Adrenal gland (tissue), 9 donors: ENCODE measurements at regions not wholly inside any gene's neighbourhood (a gene's known extent, or its start where the extent isn't known, plus 50 kb on each side); places are given as distances from the start of the nearest gene placed in this dataset.

Experiments
- DNase-seq, 7 donors: peaks; one replicate each; pipeline ENCODE4 v3.0.0-alpha.2; 2019 to 2020
- H3K27ac ChIP-seq, 5 donors: fragments of 200-600 bp; sonication (generic) in 4 of 5; 1 replicate in 3 of 5; 2 replicates in 2 of 5; pipeline versions ENCODE4 v1.5.1 to v1.8.0; 2016 to 2020; ENCODE audit warnings: mild to moderate bottlenecking in 1 of 5
- H3K27me3 ChIP-seq: fragments of 200-600 bp; 2 replicates; pipeline ENCODE4 v1.8.0; 2021
- H3K36me3 ChIP-seq, 2 donors: fragments of 200-600 bp; replicated peaks in 1 of 2; 1 replicate in 1 of 2; 2 replicates in 1 of 2; pipeline versions ENCODE4 v1.5.1 to v1.8.0; 2018 to 2022
- H3K4me1 ChIP-seq, 2 donors: fragments of 200-600 bp; replicated peaks in 1 of 2; 1 replicate in 1 of 2; 2 replicates in 1 of 2; pipeline versions ENCODE4 v1.5.1 to v1.8.0; 2018 to 2021
- H3K4me3 ChIP-seq, 4 donors: fragments of 200-600 bp; sonication (generic) in 3 of 4; one replicate each; pipeline ENCODE4 v1.5.1; 2016 to 2018
- H3K9me3 ChIP-seq, 3 donors: fragments of 200-600 bp; sonication (generic) in 1 of 3; replicated peaks in 1 of 3; 1 replicate in 2 of 3; 2 replicates in 1 of 3; pipeline versions ENCODE4 v1.5.1 to v1.8.0; 2016 to 2021
- POLR2A ChIP-seq, 2 donors: fragments of 450-650 bp; IDR thresholded peaks; one replicate each; pipeline ENCODE4 v1.6.1; 2017; ENCODE audit warnings: antibody characterized with exemption in 2 of 2, mild to moderate bottlenecking in 2 of 2, moderate library complexity in 1 of 2
- WGBS, 4 donors: extraction: QIAGEN DNeasy Blood & Tissue Kit in 2 of 4; methylation state at CpG; one replicate each; pipeline versions ENCODE4 v1.1.5 to v1.1.7; 2013 to 2017; 5-methylcytosine and 5-hydroxymethylcytosine counted together
- intact Hi-C, 2 donors: fragments of 100-400 bp; cut with DNase I; formaldehyde crosslinking; loops; one replicate each; pipeline versions ENCODE4 v1.14.1 to v1.15.0; 2022 to 2023
- TF ChIP-seq, protein P1 (sequence below), 6 experiments: fragments of 450-650 bp in 4 of 6; fragments of 200-600 bp in 2 of 6; sonication (generic) in 1 of 6; IDR thresholded peaks; 1 replicate in 5 of 6; 2 replicates in 1 of 6; pipeline versions ENCODE4 v1.5.1 to v1.8.0; 2016 to 2021; ENCODE audit warnings: antibody characterized with exemption in 6 of 6, mild to moderate bottlenecking in 2 of 6, moderate library complexity in 1 of 6
- donor health status: healthy with polysubstance abuse.
- donor health status: Bipolar disorder and iron deficiency.
- donor health status: DM: yes; HTN: yes; CAD: no.
- donor health status: DM: no; HTN: no; CAD: no.
- donor health status: DM: no; HTN: no; CAD: no.

DNA sequence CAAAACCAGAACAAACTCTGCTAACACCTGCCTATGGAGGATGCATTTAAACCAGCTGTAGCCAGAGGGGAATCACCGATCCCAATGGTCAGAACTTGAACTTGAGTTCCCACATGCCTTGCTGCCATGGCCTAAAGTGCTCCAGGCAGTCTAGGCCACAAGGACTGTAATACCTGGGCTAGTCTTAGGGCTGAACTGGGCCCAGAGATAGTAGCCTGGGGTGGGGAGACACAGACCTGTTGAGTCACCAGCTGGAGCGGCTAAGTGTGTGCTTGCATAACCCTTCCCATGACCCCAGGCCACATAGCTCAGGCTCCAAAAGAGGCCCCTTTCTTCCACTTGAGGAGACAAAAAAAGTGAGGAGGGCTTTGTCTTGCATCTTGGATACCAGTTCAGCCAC is 515.0 kb upstream of the DDX18 start:
- no peak for DNase-seq
- intact Hi-C loops: no loop called here
- 91 to 100% (median 97%) methylated on average over 1 to 2 of the region's 2 CpGs for WGBS, 4 donors

DNA sequence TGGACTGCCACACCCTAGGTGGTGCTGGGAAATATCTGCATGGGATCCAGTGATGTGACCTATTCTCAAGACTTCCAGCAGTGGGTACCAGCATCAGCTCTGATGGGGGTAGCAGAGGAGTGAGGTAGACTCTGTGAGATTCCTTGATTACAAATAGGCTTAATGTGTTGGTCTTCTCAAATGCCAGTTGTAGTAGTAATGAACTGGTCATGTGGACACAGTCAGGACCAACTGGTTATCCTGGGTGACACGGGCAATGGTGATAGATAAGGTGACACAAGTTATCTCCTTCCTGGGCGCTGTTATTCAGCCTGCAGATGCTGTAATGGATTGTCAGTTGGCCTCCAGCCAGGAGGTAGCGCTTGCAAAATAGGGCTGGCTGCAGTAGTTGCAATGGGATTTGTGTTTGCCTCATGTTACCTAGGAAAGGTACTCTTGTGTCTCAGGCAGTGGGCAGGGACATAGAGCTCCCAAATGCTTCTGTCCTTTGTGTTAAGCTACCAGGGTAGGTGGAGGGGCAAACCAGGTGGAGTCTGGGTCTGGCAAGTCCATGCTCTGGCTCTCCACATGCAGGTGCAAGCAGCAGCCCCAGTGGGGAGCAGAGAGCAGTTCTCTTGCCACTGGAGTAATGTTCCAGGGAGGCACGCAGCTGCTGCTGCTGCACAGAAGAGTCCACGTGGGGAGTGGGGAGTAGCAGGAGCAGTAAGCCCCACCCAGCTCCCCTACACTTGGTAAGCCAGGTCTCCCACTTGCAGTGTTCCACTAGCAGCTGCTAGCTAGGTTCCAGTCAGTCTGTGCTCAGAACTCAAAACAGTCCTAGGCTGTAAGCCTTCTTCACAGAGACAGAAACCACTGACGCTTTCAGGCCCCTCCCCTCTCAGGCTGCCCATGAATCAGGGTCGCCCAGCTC is 505.4 kb upstream of the DDX18 start:
- no peak for DNase-seq
- H3K9me3 ChIP-seq: no peaks in the 10 kb centered on the region
- intact Hi-C loops: no loop called here
- TF ChIP-seq POLR2A (IDR thresholded peaks at IDR 0.05): no peak
- TF ChIP-seq, protein P1, sequence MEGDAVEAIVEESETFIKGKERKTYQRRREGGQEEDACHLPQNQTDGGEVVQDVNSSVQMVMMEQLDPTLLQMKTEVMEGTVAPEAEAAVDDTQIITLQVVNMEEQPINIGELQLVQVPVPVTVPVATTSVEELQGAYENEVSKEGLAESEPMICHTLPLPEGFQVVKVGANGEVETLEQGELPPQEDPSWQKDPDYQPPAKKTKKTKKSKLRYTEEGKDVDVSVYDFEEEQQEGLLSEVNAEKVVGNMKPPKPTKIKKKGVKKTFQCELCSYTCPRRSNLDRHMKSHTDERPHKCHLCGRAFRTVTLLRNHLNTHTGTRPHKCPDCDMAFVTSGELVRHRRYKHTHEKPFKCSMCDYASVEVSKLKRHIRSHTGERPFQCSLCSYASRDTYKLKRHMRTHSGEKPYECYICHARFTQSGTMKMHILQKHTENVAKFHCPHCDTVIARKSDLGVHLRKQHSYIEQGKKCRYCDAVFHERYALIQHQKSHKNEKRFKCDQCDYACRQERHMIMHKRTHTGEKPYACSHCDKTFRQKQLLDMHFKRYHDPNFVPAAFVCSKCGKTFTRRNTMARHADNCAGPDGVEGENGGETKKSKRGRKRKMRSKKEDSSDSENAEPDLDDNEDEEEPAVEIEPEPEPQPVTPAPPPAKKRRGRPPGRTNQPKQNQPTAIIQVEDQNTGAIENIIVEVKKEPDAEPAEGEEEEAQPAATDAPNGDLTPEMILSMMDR (IDR thresholded peaks at IDR 0.05): no peak
- no peak overlapping the region for H3K27ac ChIP-seq
- no peak overlapping the region for H3K4me3 ChIP-seq
- 76 to 82% (median 80%) methylated on average over 4 to 7 of the region's 7 CpGs for WGBS, 4 donors
- H3K4me1 ChIP-seq: no peaks in the 10 kb centered on the region
- H3K36me3 ChIP-seq: no peaks in the 10 kb centered on the region
- no peaks in the 10 kb centered on the region for H3K27me3 ChIP-seq

More for the DNA sequence above, 515.0 kb upstream of the DDX18 start:
- no peaks in the 10 kb centered on the region for H3K27me3 ChIP-seq
- H3K9me3 ChIP-seq: no peaks in the 10 kb centered on the region
- no peaks in the 10 kb centered on the region for H3K36me3 ChIP-seq
- no peak overlapping the region for H3K4me3 ChIP-seq
- TF ChIP-seq, protein P1 (IDR thresholded peaks at IDR 0.05): no peak
- TF ChIP-seq POLR2A (IDR thresholded peaks at IDR 0.05): no peak
- H3K4me1 ChIP-seq: no peaks in the 10 kb centered on the region
- no peak overlapping the region for H3K27ac ChIP-seq

DNA sequence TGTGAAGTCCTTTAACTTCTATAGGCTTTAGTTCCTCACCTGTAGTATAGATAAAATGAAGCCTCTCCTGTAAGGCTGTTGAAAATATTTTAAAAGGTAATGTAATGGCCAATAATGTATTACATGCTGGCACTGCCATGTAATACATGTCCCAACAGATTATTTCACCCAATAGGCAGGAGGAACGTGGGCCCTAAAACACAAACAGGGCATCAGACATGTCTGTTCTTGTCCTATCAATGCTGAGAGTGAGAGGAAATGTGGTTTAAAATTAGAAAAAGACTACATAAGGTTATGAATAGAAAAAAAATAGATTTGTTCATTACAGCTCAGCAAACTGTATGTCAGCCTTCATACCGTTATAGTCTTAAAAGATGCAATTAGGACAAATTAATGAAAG is 492.7 kb upstream of the DDX18 start:
- no peak overlapping the region for H3K27ac ChIP-seq
- H3K9me3 ChIP-seq: no peaks in the 10 kb centered on the region
- 66 to 78% (median 74%) methylated on average over 2 of the region's 2 CpGs for WGBS, 4 donors
- no peak overlapping the region for H3K4me3 ChIP-seq
- H3K36me3 ChIP-seq: no peaks in the 10 kb centered on the region
- no peaks in the 10 kb centered on the region for H3K27me3 ChIP-seq
- no peak for DNase-seq
- TF ChIP-seq, protein P1 (IDR thresholded peaks at IDR 0.05): no peak
- TF ChIP-seq POLR2A (IDR thresholded peaks at IDR 0.05): no peak
- H3K4me1 ChIP-seq: no peaks in the 10 kb centered on the region
- intact Hi-C loops: no loop called here

DNA sequence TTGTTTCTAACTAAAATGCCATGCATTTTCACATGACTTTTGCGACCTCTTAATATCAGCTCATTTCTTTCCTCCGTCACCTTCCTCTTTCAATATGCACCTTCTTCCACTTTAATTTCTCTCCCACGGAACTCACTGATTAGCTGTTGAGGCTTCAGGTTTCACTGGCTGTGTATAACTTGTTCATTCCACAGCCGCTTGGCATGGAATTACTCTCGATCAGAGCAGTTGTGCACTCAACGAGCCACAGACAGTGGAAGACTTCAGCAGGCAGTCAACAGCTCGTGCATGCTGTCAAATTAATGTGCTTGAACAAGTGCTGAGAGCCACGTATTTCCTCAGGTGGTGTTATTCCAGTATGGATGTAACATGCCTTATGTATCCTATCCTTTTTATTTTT is 491.2 kb upstream of the DDX18 start:
- H3K4me3 ChIP-seq: no peak overlapping the region
- TF ChIP-seq, protein P1 (IDR thresholded peaks at IDR 0.05): no peak
- TF ChIP-seq POLR2A (IDR thresholded peaks at IDR 0.05): no peak
- intact Hi-C loops: no loop called here

More for the DNA sequence above, 491.2 kb upstream of the DDX18 start:
- H3K27ac ChIP-seq: no peak overlapping the region
- H3K9me3 ChIP-seq: no peaks in the 10 kb centered on the region
- no peaks in the 10 kb centered on the region for H3K4me1 ChIP-seq
- no peak for DNase-seq
- H3K36me3 ChIP-seq: no peaks in the 10 kb centered on the region
- no peaks in the 10 kb centered on the region for H3K27me3 ChIP-seq
- WGBS, 4 donors: 41 to 59% (median 43%) methylated on average over 8 of the region's 8 CpGs
